ENCODE measurements at regions not wholly inside any gene's neighbourhood (a gene's known extent, or its start where the extent isn't known, plus 50 kb on each side); places are given as distances from the start of the nearest gene placed in this dataset.

DNA sequence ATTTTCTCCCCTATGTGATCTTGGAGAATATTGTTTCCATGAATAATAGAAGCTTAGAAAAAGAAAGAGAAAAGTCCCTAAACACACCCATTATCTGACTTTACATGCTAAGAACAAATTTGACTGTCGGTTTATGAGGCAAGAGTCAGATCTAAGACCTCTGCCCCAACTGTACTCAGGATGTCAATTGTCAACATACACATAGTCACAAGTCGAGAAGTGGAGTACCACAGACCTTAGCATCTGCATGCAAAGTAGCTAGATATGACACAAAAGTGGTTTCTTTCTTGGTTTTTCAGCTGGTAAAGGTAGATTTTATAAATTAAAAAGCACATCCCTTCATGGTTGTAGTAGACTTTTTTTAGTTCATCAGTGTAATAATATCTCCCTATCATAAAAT, 97.2 kb upstream of the DPYD start:
- TF ChIP-seq, protein P1, sequence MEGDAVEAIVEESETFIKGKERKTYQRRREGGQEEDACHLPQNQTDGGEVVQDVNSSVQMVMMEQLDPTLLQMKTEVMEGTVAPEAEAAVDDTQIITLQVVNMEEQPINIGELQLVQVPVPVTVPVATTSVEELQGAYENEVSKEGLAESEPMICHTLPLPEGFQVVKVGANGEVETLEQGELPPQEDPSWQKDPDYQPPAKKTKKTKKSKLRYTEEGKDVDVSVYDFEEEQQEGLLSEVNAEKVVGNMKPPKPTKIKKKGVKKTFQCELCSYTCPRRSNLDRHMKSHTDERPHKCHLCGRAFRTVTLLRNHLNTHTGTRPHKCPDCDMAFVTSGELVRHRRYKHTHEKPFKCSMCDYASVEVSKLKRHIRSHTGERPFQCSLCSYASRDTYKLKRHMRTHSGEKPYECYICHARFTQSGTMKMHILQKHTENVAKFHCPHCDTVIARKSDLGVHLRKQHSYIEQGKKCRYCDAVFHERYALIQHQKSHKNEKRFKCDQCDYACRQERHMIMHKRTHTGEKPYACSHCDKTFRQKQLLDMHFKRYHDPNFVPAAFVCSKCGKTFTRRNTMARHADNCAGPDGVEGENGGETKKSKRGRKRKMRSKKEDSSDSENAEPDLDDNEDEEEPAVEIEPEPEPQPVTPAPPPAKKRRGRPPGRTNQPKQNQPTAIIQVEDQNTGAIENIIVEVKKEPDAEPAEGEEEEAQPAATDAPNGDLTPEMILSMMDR (IDR thresholded peaks at IDR 0.05; ENCODE audit: insufficient read depth, low read depth, low read length) = no peak

DNA sequence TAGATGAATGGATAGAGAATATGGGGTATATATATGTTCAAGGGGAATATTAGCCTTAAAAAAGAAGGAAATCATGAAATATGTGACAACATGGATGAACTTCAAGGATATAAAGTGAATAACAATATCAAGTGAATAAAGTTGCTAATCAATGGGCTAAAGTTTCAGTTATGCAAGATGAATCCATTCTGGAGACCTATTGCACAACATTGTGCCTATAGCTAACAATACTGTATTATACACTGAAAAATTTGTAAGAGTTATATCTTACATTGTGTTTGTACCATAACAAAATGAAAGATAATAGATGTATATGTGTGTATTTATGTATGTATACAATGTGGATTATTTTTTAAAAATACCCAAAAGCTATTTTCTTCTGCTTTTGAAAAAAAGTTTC, 96.3 kb upstream of the DPYD start:
- ChIA-PET CTCF (interaction anchor here (0.6 kb wide), 1 partner anchor 682 kb away, joined by 3 read pairs; no protein-coding TSS in a partner anchor), POLR2A (no interaction called here)
- no peak for DNase-seq (ENCODE audit: low read depth)
- Histone ChIP-seq H3K4me3 (ENCODE audit: low read depth, low read length) (no peak overlapping the region), H3K27me3 (ENCODE audit: control insufficient read depth, insufficient read depth, low read length) (no peaks in the 10 kb centered on the region), H3K36me3 (ENCODE audit: control insufficient read depth, insufficient read depth, low read length) (no peaks in the 10 kb centered on the region)
- TF ChIP-seq, protein P1 (IDR thresholded peaks at IDR 0.05; ENCODE audit: insufficient read depth, low read depth, low read length) = no peak

More for the DNA sequence above, 97.2 kb upstream of the DPYD start:
- POLR2A ChIA-PET = no interaction called here
- Histone ChIP-seq H3K36me3 (ENCODE audit: control insufficient read depth, insufficient read depth, low read length) (no peaks in the 10 kb centered on the region), H3K27me3 (ENCODE audit: control insufficient read depth, insufficient read depth, low read length) (no peaks in the 10 kb centered on the region), H3K4me3 (ENCODE audit: low read depth, low read length) (no peak overlapping the region)
- DNase-seq (ENCODE audit: low read depth) = no peak
- CTCF ChIA-PET = no interaction called here

DNA sequence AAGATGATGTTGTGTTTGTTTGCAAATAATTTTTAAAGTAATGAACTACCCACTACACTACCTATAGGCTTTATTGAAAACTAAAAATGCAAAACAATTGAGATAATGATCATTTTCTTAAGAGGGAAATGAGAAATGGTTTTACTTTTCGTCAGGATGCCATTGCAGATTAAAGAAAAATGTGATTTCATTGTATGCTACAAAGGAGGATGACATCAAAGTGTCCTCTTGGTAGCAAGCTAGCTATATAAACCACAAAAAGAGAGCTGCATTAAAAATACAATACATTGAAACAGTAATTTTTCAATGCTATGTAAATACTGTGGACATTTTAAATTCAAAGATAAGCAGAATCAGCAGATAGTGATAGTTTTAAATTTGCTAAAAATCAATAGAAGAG, 87.5 kb upstream of the DPYD start:
- ChIA-PET CTCF (no interaction called here), POLR2A (interaction anchor here (0.7 kb wide), 1 partner anchor 212 kb away, joined by 3 read pairs; no protein-coding TSS in a partner anchor)
- Histone ChIP-seq H3K4me3 (ENCODE audit: low read depth, low read length) (no peak overlapping the region), H3K36me3 (ENCODE audit: control insufficient read depth, insufficient read depth, low read length) (no peaks in the 10 kb centered on the region), H3K27me3 (ENCODE audit: control insufficient read depth, insufficient read depth, low read length) (no peaks in the 10 kb centered on the region)
- no peak for DNase-seq (ENCODE audit: low read depth)
- TF ChIP-seq, protein P1 (IDR thresholded peaks at IDR 0.05; ENCODE audit: insufficient read depth, low read depth, low read length) = no peak

DNA sequence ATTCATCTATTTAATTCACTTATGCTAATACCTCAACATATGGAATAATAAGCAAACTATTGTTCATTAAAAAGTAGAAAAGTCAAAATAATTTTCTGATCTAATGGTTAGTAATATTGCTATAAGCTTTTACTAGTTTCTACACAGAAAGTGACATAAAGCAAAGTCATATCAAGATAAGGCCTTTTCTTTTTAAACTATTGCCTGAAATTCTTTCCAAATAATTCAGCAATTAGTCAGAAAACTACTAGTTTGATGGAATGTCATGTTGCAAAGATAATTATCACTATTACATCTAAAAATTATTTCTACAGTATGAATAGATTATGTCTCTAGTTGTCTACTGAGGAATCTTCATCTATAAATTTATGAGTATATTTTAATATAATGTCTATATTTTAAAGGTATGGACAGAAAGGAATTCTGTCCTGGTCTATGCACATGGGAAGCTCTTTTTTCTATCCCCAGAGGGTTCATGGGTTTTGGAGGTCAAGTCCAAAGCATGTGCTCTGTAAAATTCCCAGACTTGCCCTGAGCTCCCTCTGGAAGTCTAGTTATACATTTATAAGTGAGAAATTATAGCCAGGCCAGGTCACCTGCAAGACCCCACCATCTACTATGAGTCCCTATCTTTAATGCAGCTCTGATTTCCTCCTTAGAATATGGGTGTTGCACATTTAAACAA, 84.6 kb upstream of the DPYD start:
- POLR2A ChIA-PET = interaction anchor here (0.7 kb wide), 1 partner anchor 65 kb away, joined by 3 read pairs; no protein-coding TSS in a partner anchor
- Histone ChIP-seq H3K4me3 (ENCODE audit: low read depth, low read length) (no peak overlapping the region), H3K36me3 (ENCODE audit: control insufficient read depth, insufficient read depth, low read length) (no peaks in the 10 kb centered on the region), H3K27me3 (ENCODE audit: control insufficient read depth, insufficient read depth, low read length) (no peaks in the 10 kb centered on the region)
- CTCF ChIA-PET = interaction anchor here (1.1 to 1.6 kb wide), 3 partner anchors 18 to 462 kb away, joined by 3 to 4 read pairs (median 3); no protein-coding TSS in a partner anchor
- DNase-seq (ENCODE audit: low read depth) = no peak
- TF ChIP-seq, protein P1 (IDR thresholded peaks at IDR 0.05; ENCODE audit: insufficient read depth, low read depth, low read length) = no peak

DNA sequence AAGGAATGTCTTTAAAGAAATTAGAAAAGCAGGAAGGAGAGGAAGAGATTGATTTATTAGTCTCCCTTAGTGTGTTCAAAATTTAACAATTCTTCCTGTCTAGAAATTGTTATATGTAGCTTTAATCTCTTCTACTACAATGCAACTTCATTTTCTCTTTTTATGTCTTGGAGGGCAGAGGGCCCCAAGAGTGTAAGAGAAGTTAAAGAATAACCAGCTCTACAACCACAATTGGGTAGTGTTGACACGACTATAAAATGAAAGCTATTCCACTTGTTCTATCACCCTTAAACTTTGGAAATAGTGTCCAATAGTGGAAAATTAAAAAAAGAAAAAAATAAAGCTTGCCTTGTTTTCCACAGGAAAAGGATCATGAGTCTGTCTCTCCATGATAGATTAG, 82.6 kb upstream of the DPYD start:
- Histone ChIP-seq H3K4me3 (ENCODE audit: low read depth, low read length) (no peak overlapping the region), H3K36me3 (ENCODE audit: control insufficient read depth, insufficient read depth, low read length) (no peaks in the 10 kb centered on the region), H3K27me3 (ENCODE audit: control insufficient read depth, insufficient read depth, low read length) (no peaks in the 10 kb centered on the region)
- ChIA-PET CTCF (interaction anchor here (1.2 to 1.5 kb wide), 3 partner anchors 8 to 51 kb away, joined by 3 to 4 read pairs (median 3); no protein-coding TSS in a partner anchor), POLR2A (no interaction called here)
- TF ChIP-seq, protein P1 (IDR thresholded peaks at IDR 0.05; ENCODE audit: insufficient read depth, low read depth, low read length) = no peak
- DNase-seq (ENCODE audit: low read depth) = no peak
